ELR (cell line): ENCODE measurements at regions not wholly inside any gene's neighbourhood (a gene's known extent, or its start where the extent isn't known, plus 50 kb on each side); places are given as distances from the start of the nearest gene placed in this dataset.
"Not testable (repeated sequence)": the region's sequence is repeated elsewhere in the genome, so short reads cannot be mapped to it uniquely, and the experiment has no call there.

Experiments used
- DNase-seq: peaks from one replicate; pipeline ENCODE4 v3.0.0-alpha.2; 2015; ENCODE audit warnings: low read depth

DNA sequence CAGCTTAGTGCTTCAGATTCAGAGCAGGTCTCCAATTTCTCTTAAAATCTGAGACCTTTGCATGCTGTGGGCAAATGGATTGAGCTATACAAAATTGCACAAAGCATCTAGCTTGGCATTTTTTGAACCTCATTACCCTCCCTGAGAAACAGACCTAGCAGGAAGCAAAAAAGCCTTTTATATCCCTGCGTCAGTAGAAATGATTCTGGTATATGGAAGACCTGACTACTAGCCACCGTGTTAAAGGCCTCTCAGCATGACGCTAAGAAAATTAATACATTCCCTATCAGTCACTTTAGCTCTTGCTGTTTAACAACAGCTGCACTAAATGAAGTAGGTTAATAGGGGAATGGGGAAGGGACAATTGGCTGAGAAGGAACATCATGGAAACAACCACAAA is 110.7 kb upstream of the SMLR1 start:
- DNase-seq: no peak

GRCh38 chr6:130717657-130718056 is 109.5 kb upstream of the SMLR1 start:
- DNase-seq: no peak

- DNase-seq: no peak
Observed at GRCh38 chr6:130720076-130720715, 107.0 kb upstream of the SMLR1 start.

DNA sequence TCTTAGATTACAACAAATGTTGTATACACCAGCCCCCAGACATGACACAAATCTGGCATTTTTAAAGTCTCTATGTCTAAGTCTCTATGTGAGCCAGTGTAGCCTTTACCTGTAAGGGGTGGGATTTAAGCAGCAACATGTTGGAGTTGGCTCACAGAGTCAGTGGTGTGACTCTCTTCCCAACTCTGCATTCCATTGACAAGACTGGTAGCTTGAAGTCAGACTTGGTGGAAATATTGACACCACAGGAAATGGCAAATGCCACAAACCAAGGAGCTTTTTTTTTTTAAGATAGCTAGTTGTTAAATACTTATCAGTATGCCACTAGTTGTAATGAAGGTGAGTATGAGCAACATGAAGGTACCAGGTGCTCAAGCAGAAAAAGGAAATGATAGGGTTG is 103.1 kb upstream of the SMLR1 start:
- no peak for DNase-seq

DNA sequence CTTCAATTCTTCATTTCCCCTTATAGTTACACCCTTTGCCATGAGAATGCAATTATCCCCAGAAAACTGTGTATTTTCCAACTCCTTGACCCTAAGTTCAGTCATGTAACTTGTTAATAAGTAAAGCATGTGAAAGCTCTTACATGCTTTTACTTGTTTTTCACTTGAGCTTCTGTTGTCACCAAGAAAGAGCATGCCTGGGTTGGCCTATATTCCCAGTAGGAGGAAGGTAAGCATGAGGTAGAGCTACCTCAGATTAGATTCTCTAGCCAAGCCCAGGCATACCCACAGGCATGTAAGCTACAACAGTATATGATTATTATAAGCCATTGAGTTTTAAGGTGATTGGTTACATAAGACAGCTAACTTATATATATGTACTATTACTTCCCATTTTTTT is 101.7 kb upstream of the SMLR1 start:
- DNase-seq: no peak

- not testable (repeated sequence) for DNase-seq
Observed at GRCh38 chr6:130728064-130728463, 99.1 kb upstream of the SMLR1 start.

DNA sequence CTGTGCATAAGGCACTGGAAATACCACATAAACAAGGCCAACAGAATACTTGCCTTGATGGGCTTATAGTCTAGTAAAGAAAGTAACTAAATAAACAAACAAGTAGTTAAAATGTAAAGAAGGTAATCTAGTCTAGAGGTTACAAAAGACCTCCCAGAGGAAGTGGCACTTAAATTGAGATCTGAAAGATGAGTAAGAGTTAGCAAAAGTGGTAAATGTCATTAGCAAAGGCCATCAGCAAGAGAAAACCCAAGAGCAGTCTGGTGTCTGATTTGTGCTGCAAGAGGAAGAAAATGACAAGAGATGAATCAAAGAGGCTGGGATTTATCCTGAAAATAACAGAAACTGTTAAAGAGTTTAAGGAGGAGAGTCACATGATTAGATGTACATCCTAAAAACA is 96.6 kb upstream of the SMLR1 start:
- no peak for DNase-seq

GRCh38 chr6:130734161-130734560 is 93.0 kb upstream of the SMLR1 start:
- DNase-seq: no peak

- no peak for DNase-seq
Observed at GRCh38 chr6:130740308-130740707, 86.9 kb upstream of the SMLR1 start.

DNA sequence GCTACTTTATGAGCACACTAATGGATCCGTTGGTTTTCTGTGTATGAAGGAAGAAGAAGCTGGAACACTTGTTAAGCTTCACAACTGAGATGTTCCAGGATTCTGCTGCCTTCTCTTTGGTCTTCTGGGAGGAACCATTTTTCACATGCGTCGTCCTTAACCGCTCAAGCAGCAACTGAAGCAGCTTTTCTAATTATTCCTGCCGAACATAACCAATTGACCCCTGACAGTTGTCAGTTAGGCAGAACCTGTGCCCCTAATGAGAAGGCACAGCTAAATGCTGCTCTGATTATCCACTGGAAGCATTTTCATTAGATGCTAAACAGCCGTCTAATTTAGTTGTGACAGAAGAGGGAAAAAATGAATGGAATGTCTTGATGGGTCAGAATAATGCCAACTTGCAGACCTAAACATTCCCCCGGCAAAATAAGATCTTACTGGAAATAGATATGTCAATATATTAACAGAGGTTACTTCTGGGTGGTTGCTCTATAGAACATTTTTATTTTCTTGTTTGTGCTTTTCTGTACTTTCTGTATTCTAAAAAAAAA is 85.0 kb upstream of the SMLR1 start:
- DNase-seq: peak; percentile 42

DNA sequence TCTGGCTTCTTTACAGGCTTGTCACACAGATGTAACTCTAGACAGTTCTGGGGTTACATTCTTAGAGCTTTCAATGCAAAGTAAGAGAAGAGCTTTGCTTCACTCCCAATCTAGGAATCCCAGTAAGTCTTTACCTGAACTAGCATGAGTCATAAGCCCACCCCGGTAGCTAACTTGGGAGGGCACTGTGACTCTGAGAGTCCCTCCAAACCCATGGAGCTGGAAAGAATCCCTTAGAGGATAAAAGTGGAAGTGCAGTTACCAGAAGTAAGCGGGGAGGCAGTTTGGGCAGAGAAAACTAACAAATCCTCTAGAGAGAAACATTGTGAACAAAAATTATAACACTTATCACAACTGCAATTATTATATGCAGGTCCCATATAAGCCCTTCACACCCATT is 84.0 kb upstream of the SMLR1 start:
- peak; percentile 32 for DNase-seq

GRCh38 chr6:130744576-130745366 is 82.4 kb upstream of the SMLR1 start:
- no peak for DNase-seq

GRCh38 chr6:130748041-130748440 is 79.2 kb upstream of the SMLR1 start:
- no peak for DNase-seq

DNA sequence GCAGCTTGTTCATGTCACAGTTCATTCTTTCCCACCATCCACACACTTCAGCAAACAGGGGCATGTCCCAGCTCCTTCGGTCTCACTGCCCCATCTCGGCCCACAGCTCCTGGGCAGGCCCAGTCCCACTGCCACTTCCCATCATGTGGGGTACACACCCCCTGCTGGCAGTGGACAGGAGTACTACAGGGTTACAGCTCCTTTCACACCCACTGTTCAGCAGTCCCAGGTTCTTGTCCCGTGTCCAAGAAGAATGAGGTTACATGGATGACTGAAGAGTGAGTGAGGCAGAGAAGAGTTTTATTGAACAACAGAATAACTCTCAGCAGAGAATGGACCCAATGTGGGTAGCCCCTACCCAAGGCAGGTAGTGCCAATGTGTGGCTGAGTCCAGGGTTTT is 77.8 kb upstream of the SMLR1 start:
- DNase-seq: peak; percentile 30

GRCh38 chr6:130752267-130752666 is 74.9 kb upstream of the SMLR1 start:
- no peak for DNase-seq

- DNase-seq: no peak
Observed at GRCh38 chr6:130754786-130755367, 72.3 kb upstream of the SMLR1 start.

DNA sequence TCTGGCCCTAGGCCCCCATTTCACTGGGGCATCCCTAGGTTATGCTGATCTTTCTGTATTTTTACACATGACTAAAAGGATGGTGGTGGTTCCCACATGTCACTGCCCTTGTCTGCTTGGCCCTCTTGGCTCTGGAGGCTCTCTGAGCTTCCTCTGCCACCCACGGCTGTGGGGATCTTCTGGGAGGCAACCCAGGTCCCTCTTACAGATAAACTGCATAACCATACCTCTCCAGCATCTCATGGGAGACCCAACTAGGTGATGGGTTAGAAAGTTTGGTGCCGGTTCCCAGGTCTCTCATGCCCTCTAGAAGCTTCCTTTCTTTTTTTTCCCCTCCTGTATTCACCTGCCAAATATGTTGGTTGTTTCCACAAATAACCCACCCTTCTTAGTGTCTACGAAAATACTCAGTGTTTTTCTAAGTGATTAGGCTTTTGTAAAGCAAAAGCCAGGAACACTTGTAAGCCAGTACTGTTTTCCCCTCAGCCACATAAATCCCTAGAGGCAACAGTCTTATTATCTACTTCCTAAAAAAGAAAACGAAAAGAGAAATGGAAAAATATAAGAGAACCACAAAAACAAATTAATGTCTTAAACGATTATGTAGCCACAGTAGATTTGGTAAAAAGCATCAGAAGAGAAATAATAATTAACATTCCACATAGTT is 71.7 kb upstream of the SMLR1 start:
- DNase-seq: no peak

- DNase-seq: no peak
Observed at GRCh38 chr6:130756824-130757223, 70.4 kb upstream of the SMLR1 start.

DNA sequence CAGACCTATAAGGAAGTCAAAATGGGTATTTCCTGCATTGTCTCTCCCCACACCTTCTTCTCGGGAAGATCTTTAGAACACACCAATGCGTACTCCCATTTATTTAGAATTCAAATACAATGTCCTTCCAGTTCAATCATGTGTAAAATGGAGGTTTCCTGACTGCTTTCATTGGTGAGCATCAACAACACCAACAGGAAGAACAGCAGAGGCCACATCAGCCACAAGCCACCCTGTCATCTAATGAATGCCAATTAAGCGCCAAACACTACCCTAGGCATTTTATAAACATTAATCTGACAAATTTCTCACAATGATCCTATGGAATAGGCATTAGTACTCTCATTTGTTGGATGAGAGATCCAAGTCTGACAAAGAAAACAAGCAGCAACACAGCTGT is 68.4 kb upstream of the SMLR1 start:
- no peak for DNase-seq

- peak; percentile 83 for DNase-seq
Observed at GRCh38 chr6:130760006-130760405, 67.2 kb upstream of the SMLR1 start.

DNA sequence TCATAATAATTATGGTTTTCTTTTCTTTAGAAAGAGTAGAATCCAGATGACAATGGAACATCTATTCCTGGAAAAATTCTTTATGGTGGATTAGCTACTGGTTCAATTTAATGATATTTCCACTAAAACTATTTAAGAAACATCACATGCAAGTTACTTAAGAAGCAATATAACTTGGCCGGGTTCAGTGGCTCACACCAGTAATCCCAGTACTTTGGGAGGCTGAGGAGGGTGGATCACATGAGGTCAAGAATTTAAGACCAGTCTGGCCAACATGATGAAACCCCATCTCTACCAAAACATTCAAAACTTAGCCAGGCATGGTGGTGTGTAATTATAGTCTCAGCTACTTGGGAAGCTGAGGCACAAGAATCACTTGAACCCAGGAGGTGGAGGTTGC is 65.9 kb upstream of the SMLR1 start:
- no peak for DNase-seq

DNA sequence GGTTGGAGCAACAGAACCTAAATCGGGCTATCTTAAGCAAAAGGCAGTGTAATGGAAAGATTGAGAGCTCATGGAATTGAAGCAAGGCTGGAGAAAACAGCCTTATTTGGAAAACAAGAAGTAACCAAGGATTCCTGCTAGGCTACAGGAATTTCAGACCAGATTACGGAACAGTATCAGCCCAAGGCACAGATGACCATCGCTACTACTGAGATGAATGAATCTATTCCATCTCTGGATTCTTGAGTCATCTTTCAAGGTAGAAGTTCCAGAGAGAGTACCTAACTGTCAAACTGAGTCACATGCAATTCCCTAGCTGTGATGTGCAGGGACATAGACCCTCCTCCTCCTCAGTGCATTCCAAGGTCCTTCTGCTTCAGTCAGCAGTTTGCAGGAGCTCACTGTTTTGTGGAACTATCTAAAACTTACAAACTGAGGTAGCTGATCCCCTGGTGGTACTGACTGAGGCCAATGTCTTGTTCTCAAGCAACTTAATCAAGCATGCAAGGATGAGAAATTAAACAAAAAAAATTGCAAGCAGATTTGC is 62.0 kb upstream of the SMLR1 start:
- no peak for DNase-seq
